ENCODE measurements at regions not wholly inside any gene's neighbourhood (a gene's known extent, or its start where the extent isn't known, plus 50 kb on each side); places are given as distances from the start of the nearest gene placed in this dataset.

DNA sequence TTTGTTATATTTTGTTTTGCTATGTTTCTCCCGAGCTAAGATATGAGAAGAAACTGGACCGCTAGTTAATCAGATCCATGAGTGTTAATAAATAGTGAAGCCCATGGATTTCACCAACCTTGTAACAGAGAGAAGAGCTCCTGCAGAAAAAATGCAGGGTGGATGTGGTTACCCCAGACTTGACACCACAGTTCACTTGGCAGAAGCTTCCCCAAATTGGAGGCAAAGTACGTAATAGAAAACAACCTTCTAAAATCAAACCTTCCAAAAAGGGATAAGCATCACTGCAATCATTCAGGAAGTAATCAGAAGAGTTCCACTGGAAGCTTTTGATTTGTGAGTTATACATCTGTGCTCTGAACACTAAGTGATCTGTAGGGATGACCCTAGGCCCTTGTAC is 267.5 kb downstream of the ACTL7B start:
- Histone ChIP-seq H3K27ac (no peak overlapping the region), H3K4me3 (no peak overlapping the region), H3K9me3 (replicated peaks in 1 of 3) (no peaks in the 10 kb centered on the region), H3K36me3 (replicated peaks in 1 of 2) (no peaks in the 10 kb centered on the region), H3K27me3 (peaks cover 5% of the 10 kb centered on the region), H3K4me1 (replicated peaks in 1 of 2) (no peaks in the 10 kb centered on the region)
- intact Hi-C loops (cut with DNase I) = no loop called here
- TF ChIP-seq POLR2A (IDR thresholded peaks at IDR 0.05) = no peak
- 78 to 84% (median 81%) methylated on average over 3 of the region's 3 CpGs for WGBS, 4 donors
- no peak for DNase-seq

DNA sequence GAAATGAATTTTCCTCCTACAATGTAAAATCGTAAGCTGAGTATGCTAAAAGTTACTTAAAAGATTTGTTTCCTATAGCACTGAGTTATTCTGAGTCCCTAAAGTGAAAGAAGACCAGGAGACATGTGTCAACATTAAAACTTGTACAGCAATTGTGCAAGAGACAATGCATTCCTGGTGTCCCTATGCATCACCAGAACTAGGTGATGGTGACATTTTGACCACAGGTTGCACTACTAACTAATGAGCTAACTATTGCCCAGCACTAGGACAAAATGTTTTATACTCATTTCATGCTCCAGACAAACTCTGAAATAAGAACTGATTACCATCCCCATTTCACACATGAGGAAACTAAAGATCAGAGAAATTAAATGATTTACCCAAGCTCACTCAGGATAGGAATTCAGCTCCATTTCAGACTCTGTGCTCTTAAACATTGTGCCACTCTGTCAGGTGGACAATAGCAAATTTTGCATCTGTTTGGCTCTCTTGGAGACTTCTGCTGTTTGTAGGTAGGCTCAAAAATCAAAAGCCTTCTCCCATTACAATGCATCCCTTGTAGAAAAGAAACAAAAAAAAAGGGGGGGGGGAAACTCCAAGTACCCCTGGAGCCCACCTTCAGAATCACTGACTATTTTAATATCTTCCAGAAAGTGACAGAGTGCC is 269.2 kb downstream of the ACTL7B start:
- Histone ChIP-seq H3K9me3 (replicated peaks in 1 of 3) (no peaks in the 10 kb centered on the region), H3K36me3 (replicated peaks in 1 of 2) (no peaks in the 10 kb centered on the region), H3K27me3 (peaks cover 5% of the 10 kb centered on the region), H3K4me3 (no peak overlapping the region), H3K27ac (no peak overlapping the region), H3K4me1 (replicated peaks in 1 of 2) (no peaks in the 10 kb centered on the region)
- intact Hi-C loops (cut with DNase I) = no loop called here
- DNase-seq = no peak
- WGBS, 4 donors = 57 to 90% (median 80%) methylated on average over 1 of the region's 1 CpG
- TF ChIP-seq, protein P1, sequence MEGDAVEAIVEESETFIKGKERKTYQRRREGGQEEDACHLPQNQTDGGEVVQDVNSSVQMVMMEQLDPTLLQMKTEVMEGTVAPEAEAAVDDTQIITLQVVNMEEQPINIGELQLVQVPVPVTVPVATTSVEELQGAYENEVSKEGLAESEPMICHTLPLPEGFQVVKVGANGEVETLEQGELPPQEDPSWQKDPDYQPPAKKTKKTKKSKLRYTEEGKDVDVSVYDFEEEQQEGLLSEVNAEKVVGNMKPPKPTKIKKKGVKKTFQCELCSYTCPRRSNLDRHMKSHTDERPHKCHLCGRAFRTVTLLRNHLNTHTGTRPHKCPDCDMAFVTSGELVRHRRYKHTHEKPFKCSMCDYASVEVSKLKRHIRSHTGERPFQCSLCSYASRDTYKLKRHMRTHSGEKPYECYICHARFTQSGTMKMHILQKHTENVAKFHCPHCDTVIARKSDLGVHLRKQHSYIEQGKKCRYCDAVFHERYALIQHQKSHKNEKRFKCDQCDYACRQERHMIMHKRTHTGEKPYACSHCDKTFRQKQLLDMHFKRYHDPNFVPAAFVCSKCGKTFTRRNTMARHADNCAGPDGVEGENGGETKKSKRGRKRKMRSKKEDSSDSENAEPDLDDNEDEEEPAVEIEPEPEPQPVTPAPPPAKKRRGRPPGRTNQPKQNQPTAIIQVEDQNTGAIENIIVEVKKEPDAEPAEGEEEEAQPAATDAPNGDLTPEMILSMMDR (IDR thresholded peaks at IDR 0.05) = no peak
- TF ChIP-seq POLR2A (IDR thresholded peaks at IDR 0.05) = no peak

DNA sequence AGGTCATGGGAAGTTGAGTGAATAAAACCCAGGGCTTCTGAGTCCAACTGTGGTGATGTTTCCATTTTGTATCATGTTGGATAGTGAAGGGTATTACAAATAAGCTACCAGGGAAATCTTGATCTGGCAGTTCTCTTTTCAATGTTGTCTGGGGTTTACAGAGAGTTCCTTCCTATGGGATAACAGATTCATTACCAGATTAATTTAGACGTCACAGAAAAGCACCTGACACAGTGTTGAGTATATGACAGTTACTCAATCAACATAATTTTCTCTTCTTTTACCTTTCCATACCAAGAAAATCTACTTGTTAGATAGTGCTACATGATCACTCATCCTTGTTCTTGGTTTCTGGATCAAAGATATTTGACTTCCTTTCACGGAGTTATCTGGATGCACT is 270.9 kb downstream of the ACTL7B start:
- TF ChIP-seq POLR2A (IDR thresholded peaks at IDR 0.05) = no peak
- TF ChIP-seq, protein P1 (IDR thresholded peaks at IDR 0.05) = no peak
- H3K27ac ChIP-seq = no peak overlapping the region
- WGBS, 4 donors = 45 to 55% (median 51%) methylated on average over 2 of the region's 2 CpGs
- H3K36me3 ChIP-seq (replicated peaks in 1 of 2) = no peaks in the 10 kb centered on the region
- no peaks in the 10 kb centered on the region for H3K4me1 ChIP-seq (replicated peaks in 1 of 2)
- H3K9me3 ChIP-seq (replicated peaks in 1 of 3) = no peaks in the 10 kb centered on the region
- intact Hi-C loops (cut with DNase I) = no loop called here
- H3K4me3 ChIP-seq = no peak overlapping the region
- peaks cover 5% of the 10 kb centered on the region for H3K27me3 ChIP-seq
- no peak for DNase-seq

DNA sequence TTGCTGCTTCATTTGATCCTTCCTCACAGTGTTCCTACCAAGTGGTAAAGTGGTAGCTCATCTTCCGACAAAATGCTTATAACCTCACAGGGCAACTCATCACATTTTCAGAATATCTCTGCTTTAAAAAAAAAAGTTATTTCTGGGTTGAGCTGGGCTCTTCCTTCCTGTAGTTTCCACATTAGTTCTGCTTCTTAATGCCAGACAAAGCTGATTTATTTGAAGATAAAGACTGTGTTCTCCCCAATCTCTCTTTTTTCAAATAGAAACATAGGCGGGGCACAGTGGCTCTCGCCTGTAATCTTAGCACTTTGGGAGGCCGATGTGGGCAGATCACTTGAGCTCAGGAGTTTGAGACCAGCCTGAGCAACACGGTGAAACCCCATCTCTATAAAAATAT is 273.1 kb downstream of the ACTL7B start:
- no peak for DNase-seq
- no peak overlapping the region for H3K27ac ChIP-seq
- WGBS, 4 donors = 61 to 80% (median 67%) methylated on average over 5 of the region's 5 CpGs

More for the DNA sequence above, 273.1 kb downstream of the ACTL7B start:
- Histone ChIP-seq H3K27me3 (peaks cover 3% of the 10 kb centered on the region), H3K4me3 (no peak overlapping the region), H3K4me1 (replicated peaks in 1 of 2) (no peaks in the 10 kb centered on the region), H3K36me3 (replicated peaks in 1 of 2) (no peaks in the 10 kb centered on the region), H3K9me3 (replicated peaks in 1 of 3) (no peaks in the 10 kb centered on the region)
- TF ChIP-seq, protein P1 (IDR thresholded peaks at IDR 0.05) = no peak
- TF ChIP-seq POLR2A (IDR thresholded peaks at IDR 0.05) = no peak
- intact Hi-C loops (cut with DNase I) = no loop called here

Measured in adrenal gland (tissue), 9 donors.